Gastrocnemius medialis (tissue), 4 donors: ENCODE measurements at regions not wholly inside any gene's neighbourhood (a gene's known extent, or its start where the extent isn't known, plus 50 kb on each side); places are given as distances from the start of the nearest gene placed in this dataset.
"Not testable (repeated sequence)": the region's sequence is repeated elsewhere in the genome, so short reads cannot be mapped to it uniquely, and the experiment has no call there.

Experiments
- ATAC-seq, 2 donors: fragments of 150-250 bp; one replicate each; pipeline ENCODE4 v1.9.1; 2016
- DNase-seq, 2 donors: peaks; one replicate each; pipeline ENCODE4 v3.0.0-alpha.2; 2019
- H3K27ac ChIP-seq, 4 donors: fragments of 200-600 bp; sonication (generic); 1 replicate in 1 of 4; 2 replicates in 3 of 4; pipeline ENCODE4 v1.5.1; 2016 to 2018; ENCODE audit warnings: mild to moderate bottlenecking in 2 of 4, moderate library complexity in 1 of 4
- H3K27me3 ChIP-seq, 3 donors: fragments of 200-600 bp; sonication (generic) in 2 of 3; 1 replicate in 1 of 3; 2 replicates in 2 of 3; pipeline versions ENCODE4 v1.5.1 to v1.6.0; 2016 to 2019; ENCODE audit warnings: mild to moderate bottlenecking in 1 of 3, moderate library complexity in 1 of 3
- H3K36me3 ChIP-seq, 2 donors: fragments of 200-600 bp; sonication (generic) in 1 of 2; one replicate each; pipeline ENCODE4 v1.5.1; 2017 to 2018
- H3K4me1 ChIP-seq, 2 donors: fragments of 200-600 bp; sonication (generic) in 1 of 2; one replicate each; pipeline ENCODE4 v1.5.1; 2016 to 2017; ENCODE audit warnings: mild to moderate bottlenecking in 2 of 2
- H3K4me3 ChIP-seq, 4 donors: fragments of 200-600 bp; sonication (generic) in 3 of 4; 1 replicate in 1 of 4; 2 replicates in 3 of 4; pipeline ENCODE4 v1.5.1; 2016 to 2019; ENCODE audit warnings: mild to moderate bottlenecking in 2 of 4
- H3K9me3 ChIP-seq, 3 donors: fragments of 200-600 bp; sonication (generic) in 2 of 3; 1 replicate in 1 of 3; 2 replicates in 2 of 3; pipeline ENCODE4 v1.5.1; 2016 to 2019
- POLR2A ChIP-seq, 2 donors: fragments of 450-650 bp; IDR thresholded peaks; one replicate each; pipeline ENCODE4 v1.6.1; 2017; ENCODE audit warnings: antibody characterized with exemption in 2 of 2, mild to moderate bottlenecking in 2 of 2, moderate library complexity in 2 of 2
- in situ Hi-C, 4 donors: fragments of 200-750 bp; cut with MboI; loops; one replicate each; pipeline versions ENCODE4 v1.15.0 to v1.8.0; 2017; ENCODE audit warnings: low sequenced_read_pairs in 4 of 4
- intact Hi-C: fragments of 100-400 bp; cut with DNase I; formaldehyde crosslinking; loops from one replicate; pipeline ENCODE4 v1.15.1; 2023; ENCODE audit warnings: low total_unique reads
- TF ChIP-seq, protein P1 (sequence below), 5 experiments: fragments of 450-650 bp in 3 of 5; fragments of 200-600 bp in 2 of 5; sonication (generic) in 2 of 5; IDR thresholded peaks in 4 of 5; conservative IDR thresholded peaks in 1 of 5; 1 replicate in 4 of 5; 2 replicates in 1 of 5; pipeline ENCODE4 v1.5.1; 2016 to 2019; ENCODE audit warnings: antibody characterized with exemption in 5 of 5, mild to moderate bottlenecking in 3 of 5, moderate library complexity in 3 of 5

DNA sequence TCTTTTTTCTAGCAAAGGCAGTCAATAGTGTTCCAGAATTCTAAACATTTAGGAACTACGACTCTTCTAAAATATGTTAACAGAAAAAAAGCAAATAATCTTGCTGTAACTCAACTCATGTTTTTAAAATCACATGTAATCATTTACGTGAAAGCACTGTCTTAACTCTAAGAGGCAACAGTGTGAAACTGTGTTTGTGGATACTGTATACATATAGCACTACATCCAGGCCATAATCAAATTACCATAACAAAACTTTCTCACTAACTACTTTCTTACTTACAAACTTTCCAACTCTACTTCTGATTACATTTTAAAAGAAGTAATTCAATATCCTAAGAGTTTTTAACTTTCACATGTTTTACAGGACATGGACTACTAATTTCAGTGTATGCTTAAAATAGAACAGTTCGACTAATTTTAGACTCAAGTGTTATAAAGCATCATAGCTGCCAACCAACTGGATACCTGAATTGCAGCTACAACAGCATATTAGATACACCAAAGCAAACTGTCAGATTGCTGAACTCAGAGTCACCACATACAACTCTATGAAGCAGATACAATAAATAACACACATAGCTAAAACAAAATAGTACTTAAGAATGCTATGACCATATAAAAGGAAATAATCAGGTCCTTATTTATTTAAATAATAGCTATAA lies 121.6 kb upstream of the BEND6 start:
- Histone ChIP-seq H3K36me3 (no peaks in the 10 kb centered on the region), H3K27me3 (no peaks in the 10 kb centered on the region), H3K4me1 (peaks cover 64 to 74% of the 10 kb centered on the region in 2 donors), H3K4me3 (no peak overlapping the region), H3K27ac (peak overlapping the region; percentile 75 to 82 (median 78)), H3K9me3 (no peaks in the 10 kb centered on the region)
- peak; percentile 87 to 92 for ATAC-seq
- TF ChIP-seq, protein P1, sequence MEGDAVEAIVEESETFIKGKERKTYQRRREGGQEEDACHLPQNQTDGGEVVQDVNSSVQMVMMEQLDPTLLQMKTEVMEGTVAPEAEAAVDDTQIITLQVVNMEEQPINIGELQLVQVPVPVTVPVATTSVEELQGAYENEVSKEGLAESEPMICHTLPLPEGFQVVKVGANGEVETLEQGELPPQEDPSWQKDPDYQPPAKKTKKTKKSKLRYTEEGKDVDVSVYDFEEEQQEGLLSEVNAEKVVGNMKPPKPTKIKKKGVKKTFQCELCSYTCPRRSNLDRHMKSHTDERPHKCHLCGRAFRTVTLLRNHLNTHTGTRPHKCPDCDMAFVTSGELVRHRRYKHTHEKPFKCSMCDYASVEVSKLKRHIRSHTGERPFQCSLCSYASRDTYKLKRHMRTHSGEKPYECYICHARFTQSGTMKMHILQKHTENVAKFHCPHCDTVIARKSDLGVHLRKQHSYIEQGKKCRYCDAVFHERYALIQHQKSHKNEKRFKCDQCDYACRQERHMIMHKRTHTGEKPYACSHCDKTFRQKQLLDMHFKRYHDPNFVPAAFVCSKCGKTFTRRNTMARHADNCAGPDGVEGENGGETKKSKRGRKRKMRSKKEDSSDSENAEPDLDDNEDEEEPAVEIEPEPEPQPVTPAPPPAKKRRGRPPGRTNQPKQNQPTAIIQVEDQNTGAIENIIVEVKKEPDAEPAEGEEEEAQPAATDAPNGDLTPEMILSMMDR (IDR thresholded peaks at IDR 0.05 in 4 of 5, conservative IDR thresholded peaks at IDR 0.05 in 1 of 5), result no peak
- no peak for TF ChIP-seq POLR2A (IDR thresholded peaks at IDR 0.05)
- no peak for DNase-seq
- in situ Hi-C loops, result no loop called here
- intact Hi-C loops, result no loop called here

DNA sequence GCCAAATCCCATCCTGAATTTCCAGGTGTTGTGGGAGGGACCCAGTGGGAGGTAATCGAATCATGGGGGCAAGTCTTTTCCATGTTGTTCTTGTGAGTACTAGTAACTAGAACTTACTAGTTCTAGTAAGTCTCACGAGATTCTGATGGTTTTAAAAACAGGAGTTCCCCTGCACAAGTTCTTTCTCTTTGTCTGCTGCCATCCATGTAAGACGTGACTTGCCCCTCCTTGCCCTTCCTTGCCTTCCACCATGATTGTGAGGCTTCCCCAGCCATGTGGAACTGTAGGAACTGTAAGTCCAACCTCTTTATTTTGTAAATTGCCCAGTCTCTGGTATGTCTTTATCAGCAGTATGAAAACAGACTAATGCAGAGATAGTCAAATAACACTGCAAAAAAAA lies 122.7 kb upstream of the BEND6 start:
- peak overlapping the region in 3 of 4 donors; percentile 75 to 81 (median 76) for H3K27ac ChIP-seq
- DNase-seq, result no peak
- no peaks in the 10 kb centered on the region for H3K9me3 ChIP-seq
- no peak for ATAC-seq
- in situ Hi-C loops (no loop called here), intact Hi-C loops (no loop called here)
- no peaks in the 10 kb centered on the region for H3K27me3 ChIP-seq
- H3K36me3 ChIP-seq, result no peaks in the 10 kb centered on the region
- H3K4me3 ChIP-seq, result no peak overlapping the region
- no peak for TF ChIP-seq POLR2A (IDR thresholded peaks at IDR 0.05)
- TF ChIP-seq, protein P1 (IDR thresholded peaks at IDR 0.05 in 4 of 5, conservative IDR thresholded peaks at IDR 0.05 in 1 of 5), result no peak
- H3K4me1 ChIP-seq, result peaks cover 63 to 75% of the 10 kb centered on the region in 2 donors

DNA sequence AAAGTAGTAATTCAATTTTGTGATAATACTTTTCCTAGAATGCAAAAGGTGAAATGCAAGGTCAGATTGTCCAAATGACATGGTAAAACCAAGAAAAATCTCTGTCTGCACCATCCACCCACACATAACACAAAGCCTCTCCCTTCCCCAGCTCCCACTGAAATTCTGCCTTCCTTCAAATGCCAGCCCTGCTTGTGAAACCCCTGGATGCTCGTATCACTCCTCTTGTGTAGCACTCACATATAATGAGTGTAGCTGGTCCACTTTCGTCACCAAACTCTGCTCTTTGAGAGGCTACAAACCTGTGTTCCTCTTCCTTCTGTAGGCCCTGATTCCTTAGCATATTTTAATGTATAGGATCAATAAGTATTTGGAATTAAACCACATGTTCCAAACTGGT lies 123.6 kb upstream of the BEND6 start:
- TF ChIP-seq, protein P1 (IDR thresholded peaks at IDR 0.05 in 4 of 5, conservative IDR thresholded peaks at IDR 0.05 in 1 of 5), result no peak
- TF ChIP-seq POLR2A (IDR thresholded peaks at IDR 0.05), result no peak
- DNase-seq (no peak), ATAC-seq (peak in 1 of 2 donors; percentile 25)
- Histone ChIP-seq H3K27me3 (no peaks in the 10 kb centered on the region), H3K4me3 (no peak overlapping the region), H3K9me3 (no peaks in the 10 kb centered on the region), H3K27ac (peak overlapping the region; percentile 12 to 81 (median 58)), H3K4me1 (peaks cover 70 to 80% of the 10 kb centered on the region in 2 donors), H3K36me3 (no peaks in the 10 kb centered on the region)
- intact Hi-C loops, result no loop called here
- in situ Hi-C loops, result no loop called here

DNA sequence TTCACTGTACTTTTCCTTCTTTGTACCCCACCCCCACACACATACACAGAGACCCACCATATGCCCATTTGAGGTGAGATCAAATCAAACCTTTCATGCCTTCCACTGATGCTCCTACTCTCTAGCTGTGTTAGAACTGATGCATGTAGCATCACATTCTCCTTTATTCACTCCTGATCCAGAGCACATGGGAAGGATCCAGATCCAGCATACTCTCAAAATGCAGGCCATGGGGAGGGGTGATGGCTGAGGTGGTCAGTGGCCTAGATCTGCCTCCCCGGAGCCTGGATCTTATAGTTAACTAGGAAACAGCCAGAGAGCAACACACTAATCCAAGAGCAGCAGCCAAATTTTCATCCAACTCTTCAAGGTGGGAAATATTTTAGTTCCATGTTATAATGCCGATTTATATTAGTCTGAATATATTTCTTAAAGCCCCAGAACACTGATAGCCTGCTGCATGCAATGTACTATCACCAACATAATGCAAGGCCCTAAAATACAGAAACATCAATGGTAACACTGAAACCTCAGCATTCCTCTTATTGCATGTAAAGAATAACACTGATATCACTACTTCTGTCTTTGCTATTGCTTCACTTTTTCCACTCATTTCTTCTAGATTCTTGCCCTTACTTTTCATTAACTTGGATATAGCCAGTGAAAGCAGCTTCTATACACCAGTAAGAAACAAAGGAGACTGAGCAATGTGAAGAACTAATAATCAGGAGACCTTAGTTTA lies 126.8 kb upstream of the BEND6 start:
- no peak for ATAC-seq
- intact Hi-C loops, result no loop called here

DNA sequence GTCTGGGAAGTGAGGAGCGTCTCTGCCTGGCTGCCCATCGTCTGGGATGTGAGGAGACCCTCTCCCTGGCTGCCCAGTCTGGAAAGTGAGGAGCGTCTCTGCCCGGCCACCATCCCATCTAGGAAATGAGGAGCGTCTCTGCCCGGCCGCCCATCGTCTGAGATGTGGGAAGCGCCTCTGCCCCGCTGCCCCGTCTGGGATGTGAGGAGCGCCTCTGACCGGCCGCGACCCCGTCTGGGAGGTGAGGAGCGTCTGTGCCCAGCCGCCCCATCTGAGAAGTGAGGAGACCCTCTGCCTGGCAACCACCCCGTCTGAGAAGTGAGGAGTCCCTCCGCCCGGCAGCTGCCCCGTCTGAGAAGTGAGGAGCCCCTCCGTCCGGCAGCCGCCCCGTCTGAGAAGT lies 130.5 kb upstream of the BEND6 start:
- ATAC-seq, H3K4me3 ChIP-seq, H3K27ac ChIP-seq, intact Hi-C loops, DNase-seq, H3K27me3 ChIP-seq, H3K9me3 ChIP-seq, H3K36me3 ChIP-seq, in situ Hi-C loops: not testable (repeated sequence)
- peaks cover 66 to 70% of the 10 kb centered on the region in 2 donors for H3K4me1 ChIP-seq

More for the DNA sequence above, 126.8 kb upstream of the BEND6 start:
- DNase-seq, result no peak
- peak overlapping the region; percentile 18 to 81 (median 30) for H3K27ac ChIP-seq
- no peaks in the 10 kb centered on the region for H3K36me3 ChIP-seq
- H3K9me3 ChIP-seq, result no peaks in the 10 kb centered on the region
- in situ Hi-C loops, result no loop called here
- no peaks in the 10 kb centered on the region for H3K27me3 ChIP-seq
- TF ChIP-seq POLR2A (IDR thresholded peaks at IDR 0.05), result no peak
- TF ChIP-seq, protein P1 (IDR thresholded peaks at IDR 0.05 in 4 of 5, conservative IDR thresholded peaks at IDR 0.05 in 1 of 5), result no peak
- H3K4me1 ChIP-seq, result peaks cover 56 to 66% of the 10 kb centered on the region in 2 donors
- no peak overlapping the region for H3K4me3 ChIP-seq
